Esophagus muscularis mucosa (tissue), 4 donors: ENCODE measurements at regions not wholly inside any gene's neighbourhood (a gene's known extent, or its start where the extent isn't known, plus 50 kb on each side); places are given as distances from the start of the nearest gene placed in this dataset.

ENCODE experiments used
- DNase-seq: peaks from one replicate; pipeline ENCODE4 v3.0.0-alpha.2; 2017; ENCODE audit errors: extremely low spot score
- H3K27ac ChIP-seq, 4 donors: fragments of 200-600 bp; sonication (generic); replicated peaks in 1 of 4; 1 replicate in 3 of 4; 2 replicates in 1 of 4; pipeline ENCODE4 v1.5.1; 2016 to 2019; ENCODE audit warnings: mild to moderate bottlenecking in 1 of 4
- H3K27me3 ChIP-seq, 4 donors: fragments of 200-600 bp; sonication (generic); one replicate each; pipeline versions ENCODE4 v1.5.1 to v1.6.0; 2016 to 2019
- H3K36me3 ChIP-seq, 4 donors: fragments of 200-600 bp; sonication (generic); one replicate each; pipeline ENCODE4 v1.5.1; 2016 to 2019
- H3K4me1 ChIP-seq, 4 donors: fragments of 200-600 bp; sonication (generic); one replicate each; pipeline ENCODE4 v1.5.1; 2016 to 2019
- H3K4me3 ChIP-seq, 4 donors: fragments of 200-600 bp; sonication (generic); 1 replicate in 2 of 4; 2 replicates in 2 of 4; pipeline ENCODE4 v1.5.1; 2016 to 2019; ENCODE audit warnings: mild to moderate bottlenecking in 4 of 4, moderate library complexity in 1 of 4
- H3K9me3 ChIP-seq, 4 donors: fragments of 200-600 bp; sonication (generic); 1 replicate in 3 of 4; 2 replicates in 1 of 4; pipeline ENCODE4 v1.5.1; 2016 to 2019
- CTCF ChIP-seq, 3 experiments: fragments of 200-600 bp in 2 of 3; fragments of 450-650 bp in 1 of 3; sonication (generic) in 2 of 3; IDR thresholded peaks; one replicate each; pipeline ENCODE4 v1.5.1; 2017 to 2019; ENCODE audit warnings: antibody characterized with exemption in 3 of 3, mild to moderate bottlenecking in 2 of 3, moderate library complexity in 1 of 3
- EP300 ChIP-seq: sonication (generic); formaldehyde crosslinking; IDR thresholded peaks from one replicate; pipeline ENCODE4 v1.6.1; 2017; ENCODE audit warnings: antibody characterized with exemption
- POLR2A ChIP-seq: fragments of 450-650 bp; IDR thresholded peaks from one replicate; pipeline ENCODE4 v1.6.1; 2017; ENCODE audit warnings: antibody characterized with exemption, moderate library complexity, mild to moderate bottlenecking, low read depth
- POLR2AphosphoS5 ChIP-seq, 2 donors: sonication (generic); formaldehyde crosslinking; IDR thresholded peaks; one replicate each; pipeline ENCODE4 v1.6.1; 2017; ENCODE audit warnings: antibody characterized with exemption in 2 of 2
- WGBS: methylation state at CpG from one replicate; pipeline ENCODE4 v1.1.5; 2018; 5-methylcytosine and 5-hydroxymethylcytosine counted together
- intact Hi-C: fragments of 100-400 bp; cut with DNase I; formaldehyde crosslinking; loops from one replicate; pipeline ENCODE4 v1.15.1; 2023

- Histone ChIP-seq H3K27me3 (no peaks in the 10 kb centered on the region), H3K9me3 (no peaks in the 10 kb centered on the region), H3K4me3 (no peak overlapping the region), H3K27ac (no peak overlapping the region), H3K4me1 (no peaks in the 10 kb centered on the region), H3K36me3 (no peaks in the 10 kb centered on the region)
- no peak for TF ChIP-seq POLR2A
- TF ChIP-seq EP300 = no peak
- no peak for TF ChIP-seq POLR2AphosphoS5 (IDR thresholded peaks at IDR 0.05)
- no peak for TF ChIP-seq CTCF (IDR thresholded peaks at IDR 0.05)
- WGBS = 95% methylated on average over 15 of the region's 32 CpGs
- DNase-seq = no peak
- intact Hi-C loops = no loop called here
Measured at GRCh38 chr3:160060409-160061027, 71.9 kb downstream of the IL12A start.

GRCh38 chr3:160061525-160061924 is 72.9 kb downstream of the IL12A start:
- H3K27ac ChIP-seq = no peak overlapping the region
- TF ChIP-seq POLR2A = no peak
- 92% methylated on average over 12 of the region's 12 CpGs for WGBS
- H3K9me3 ChIP-seq = no peaks in the 10 kb centered on the region
- no peak overlapping the region for H3K4me3 ChIP-seq
- no peaks in the 10 kb centered on the region for H3K4me1 ChIP-seq
- intact Hi-C loops = no loop called here
- H3K27me3 ChIP-seq = no peaks in the 10 kb centered on the region
- H3K36me3 ChIP-seq = no peaks in the 10 kb centered on the region
- DNase-seq = no peak

- DNase-seq = no peak
- no peak overlapping the region for H3K4me3 ChIP-seq
- H3K36me3 ChIP-seq = no peaks in the 10 kb centered on the region
- intact Hi-C loops = no loop called here
- TF ChIP-seq EP300 (no peak), POLR2A (no peak), CTCF (IDR thresholded peaks at IDR 0.05) (no peak), POLR2AphosphoS5 (IDR thresholded peaks at IDR 0.05) (no peak)
- no peaks in the 10 kb centered on the region for H3K4me1 ChIP-seq
- 77% methylated on average over 4 of the region's 4 CpGs for WGBS
- no peaks in the 10 kb centered on the region for H3K27me3 ChIP-seq
- no peaks in the 10 kb centered on the region for H3K9me3 ChIP-seq
- no peak overlapping the region for H3K27ac ChIP-seq
Measured at GRCh38 chr3:160065282-160065681, 76.6 kb downstream of the IL12A start.

- WGBS = 91% methylated on average over 3 of the region's 4 CpGs
- H3K36me3 ChIP-seq = no peaks in the 10 kb centered on the region
- no peak for DNase-seq
- no peaks in the 10 kb centered on the region for H3K27me3 ChIP-seq
- no peaks in the 10 kb centered on the region for H3K9me3 ChIP-seq
- TF ChIP-seq POLR2A (no peak), POLR2AphosphoS5 (IDR thresholded peaks at IDR 0.05) (no peak), CTCF (IDR thresholded peaks at IDR 0.05) (no peak), EP300 (no peak)
- intact Hi-C loops = no loop called here
- no peak overlapping the region for H3K27ac ChIP-seq
- no peaks in the 10 kb centered on the region for H3K4me1 ChIP-seq
- no peak overlapping the region for H3K4me3 ChIP-seq
Measured at GRCh38 chr3:160065786-160066185, 77.2 kb downstream of the IL12A start.

- no peaks in the 10 kb centered on the region for H3K4me1 ChIP-seq
- H3K27me3 ChIP-seq = no peaks in the 10 kb centered on the region
- WGBS = 65% methylated on average over 3 of the region's 3 CpGs
- intact Hi-C loops = no loop called here
- H3K4me3 ChIP-seq = no peak overlapping the region
- H3K27ac ChIP-seq = no peak overlapping the region
- DNase-seq = no peak
- no peaks in the 10 kb centered on the region for H3K36me3 ChIP-seq
- H3K9me3 ChIP-seq = no peaks in the 10 kb centered on the region
- TF ChIP-seq POLR2AphosphoS5 (IDR thresholded peaks at IDR 0.05) = no peak
- TF ChIP-seq EP300 = no peak
- no peak for TF ChIP-seq CTCF (IDR thresholded peaks at IDR 0.05)
- no peak for TF ChIP-seq POLR2A
Measured at GRCh38 chr3:160069986-160070385, 81.4 kb downstream of the IL12A start.
